HCT116 (cell line): ENCODE measurements at regions not wholly inside any gene's neighbourhood (a gene's known extent, or its start where the extent isn't known, plus 50 kb on each side); places are given as distances from the start of the nearest gene placed in this dataset.

Experiments used
- CTCF ChIP-seq, 3 experiments: fragments of 200-600 bp in 1 of 3; sonication (generic) in 1 of 3; IDR thresholded peaks in 2 of 3; conservative IDR thresholded peaks in 1 of 3; 2 replicates each; pipeline ENCODE4 v1.5.1; 2012 to 2017; ENCODE audit warnings: low read depth in 2 of 3, low read length in 2 of 3, antibody characterized with exemption in 1 of 3, borderline replicate concordance in 1 of 3, control low read depth in 1 of 3, mild to moderate bottlenecking in 1 of 3, mixed read lengths in 1 of 3, mixed run types in 1 of 3, moderate library complexity in 1 of 3; ENCODE audit not compliant: insufficient read depth in 1 of 3
- ELF1 ChIP-seq: IDR thresholded peaks from 2 replicates; pipeline ENCODE4 v1.6.1; 2012; ENCODE audit warnings: low read depth, borderline replicate concordance
- EZH2phosphoT487 ChIP-seq: fragments of 200-600 bp; IDR thresholded peaks from 2 replicates; pipeline ENCODE4 v1.6.1; 2018; ENCODE audit warnings: antibody characterized with exemption, borderline replicate concordance
- JUND ChIP-seq: IDR thresholded peaks from 2 replicates; pipeline ENCODE4 v1.6.1; 2012
- POLR2A ChIP-seq: IDR thresholded peaks from 2 replicates; pipeline ENCODE4 v1.7.0; 2011; ENCODE audit warnings: borderline replicate concordance; ENCODE audit not compliant: insufficient read depth, insufficient read length; ENCODE audit errors: extremely low read depth
- POLR2AphosphoS5 ChIP-seq: IDR thresholded peaks from 2 replicates; pipeline ENCODE4 v1.6.1; 2011; ENCODE audit warnings: mild to moderate bottlenecking, low read depth, low read length, moderate library complexity
- RAD21 ChIP-seq: IDR thresholded peaks from 2 replicates; pipeline ENCODE4 v1.6.1; 2012; ENCODE audit warnings: low read depth, mild to moderate bottlenecking
- REST ChIP-seq: IDR thresholded peaks from 2 replicates; pipeline ENCODE4 v1.6.1; 2012; ENCODE audit warnings: low read depth
- TCF7L2 ChIP-seq: IDR thresholded peaks from 2 replicates; pipeline ENCODE4 v1.7.0; 2011; ENCODE audit warnings: borderline replicate concordance, inconsistent platforms; ENCODE audit not compliant: insufficient read depth, insufficient read length; ENCODE audit errors: extremely low read depth
- ZFX ChIP-seq: fragments of 450-650 bp; IDR thresholded peaks from 2 replicates; pipeline ENCODE4 v1.6.1; 2017

DNA sequence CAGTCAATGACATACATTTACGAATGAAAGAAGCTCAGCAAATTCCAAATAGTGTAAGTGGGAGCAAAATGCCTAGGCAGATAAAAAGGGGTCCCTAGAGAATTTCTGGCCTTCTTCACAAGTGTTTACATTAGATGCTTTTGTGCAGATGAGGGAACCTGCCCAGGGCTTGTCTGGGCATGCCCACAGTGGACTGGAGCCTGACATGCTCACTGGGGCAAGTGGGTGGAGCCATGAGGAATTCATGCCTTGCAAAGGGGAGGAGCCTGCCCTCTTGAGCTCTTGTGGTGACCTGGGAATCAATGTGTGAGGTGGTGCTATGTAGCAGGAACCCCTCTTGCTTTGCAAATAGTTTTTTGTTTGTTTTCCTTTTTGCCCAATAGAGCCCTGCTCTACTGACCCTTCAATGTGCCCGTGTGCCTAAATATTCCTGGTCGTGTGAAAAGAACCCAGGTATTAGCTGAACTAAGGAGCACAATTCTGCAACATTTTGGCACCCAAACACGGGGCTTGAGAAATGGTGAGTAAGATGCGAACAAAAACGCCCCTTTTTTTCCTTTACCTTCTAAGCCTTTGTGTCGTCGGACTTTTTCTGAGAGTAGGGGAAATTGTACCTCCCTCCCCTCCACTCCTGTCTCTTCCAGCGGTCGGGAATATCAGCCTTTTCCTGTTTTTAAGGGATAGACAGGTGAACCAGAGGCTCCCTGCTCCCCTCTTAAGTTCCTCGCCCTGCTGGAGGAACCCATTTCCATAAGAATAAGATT is 433.8 kb upstream of the CDH9 start:
- TF ChIP-seq REST (no peak), ELF1 (no peak), CTCF (IDR thresholded peaks at IDR 0.05 in 2 of 3, conservative IDR thresholded peaks at IDR 0.05 in 1 of 3; ENCODE audit: borderline replicate concordance in 1 of 3, insufficient read depth in 1 of 3, low read depth in 2 of 3, low read length in 2 of 3) (no peak), POLR2AphosphoS5 (no peak), ZFX (no peak), EZH2phosphoT487 (no peak), TCF7L2 (no peak), POLR2A (no peak), RAD21 (no peak), JUND (no peak)
